CD4-positive, alpha-beta T cell treated with Interleukin-17A for 4 hours (primary cell): ENCODE measurements at regions not wholly inside any gene's neighbourhood (a gene's known extent, or its start where the extent isn't known, plus 50 kb on each side); places are given as distances from the start of the nearest gene placed in this dataset.
"Not testable (repeated sequence)": the region's sequence is repeated elsewhere in the genome, so short reads cannot be mapped to it uniquely, and the experiment has no call there.

ENCODE experiments used
- DNase-seq: peaks from one replicate; pipeline ENCODE4 v3.0.0-alpha.2; 2020; ENCODE audit warnings: mixed read lengths

- DNase-seq: no peak
Observed at GRCh38 chr7:136308230-136308629, 331.1 kb upstream of the MTPN start.

GRCh38 chr7:136303162-136303561, 326.0 kb upstream of the MTPN start:
- DNase-seq: no peak

- no peak for DNase-seq
Observed at GRCh38 chr7:136302049-136302448, 324.9 kb upstream of the MTPN start.

- DNase-seq: no peak
Observed at GRCh38 chr7:136294977-136295376, 317.8 kb upstream of the MTPN start.

- no peak for DNase-seq
Observed at GRCh38 chr7:136293841-136294391, 316.8 kb upstream of the MTPN start.

- DNase-seq: no peak
Observed at GRCh38 chr7:136293272-136293671, 316.1 kb upstream of the MTPN start.

GRCh38 chr7:136292365-136292764, 315.2 kb upstream of the MTPN start:
- DNase-seq: no peak

GRCh38 chr7:136290351-136290750, 313.2 kb upstream of the MTPN start:
- no peak for DNase-seq

- no peak for DNase-seq
Observed at GRCh38 chr7:136278057-136278456, 300.9 kb upstream of the MTPN start.

GRCh38 chr7:136275794-136276193, 298.6 kb upstream of the MTPN start:
- DNase-seq: no peak

- no peak for DNase-seq
Observed at GRCh38 chr7:136274636-136275345, 297.6 kb upstream of the MTPN start.

- no peak for DNase-seq
Observed at GRCh38 chr7:136272934-136273333, 295.8 kb upstream of the MTPN start.

- no peak for DNase-seq
Observed at GRCh38 chr7:136267822-136268221, 290.7 kb upstream of the MTPN start.

- no peak for DNase-seq
Observed at GRCh38 chr7:136266457-136266856, 289.3 kb upstream of the MTPN start.

- DNase-seq: not testable (repeated sequence)
Observed at GRCh38 chr7:136264304-136264703, 287.1 kb upstream of the MTPN start.

GRCh38 chr7:136263112-136263860, 286.1 kb upstream of the MTPN start:
- DNase-seq: not testable (repeated sequence)

- DNase-seq: not testable (repeated sequence)
Observed at GRCh38 chr7:136260591-136260990, 283.4 kb upstream of the MTPN start.

- DNase-seq: no peak
Observed at GRCh38 chr7:136259074-136259473, 281.9 kb upstream of the MTPN start.

- DNase-seq: no peak
Observed at GRCh38 chr7:136256491-136256890, 279.3 kb upstream of the MTPN start.

- no peak for DNase-seq
Observed at GRCh38 chr7:136254148-136254547, 277.0 kb upstream of the MTPN start.

GRCh38 chr7:136251826-136252225, 274.7 kb upstream of the MTPN start:
- no peak for DNase-seq

GRCh38 chr7:136247211-136247610, 270.1 kb upstream of the MTPN start:
- no peak for DNase-seq

- no peak for DNase-seq
Observed at GRCh38 chr7:136245327-136246004, 268.3 kb upstream of the MTPN start.

- DNase-seq: no peak
Observed at GRCh38 chr7:136234040-136234439, 256.9 kb upstream of the MTPN start.
